HFF-Myc (cell line): ENCODE measurements at regions not wholly inside any gene's neighbourhood (a gene's known extent, or its start where the extent isn't known, plus 50 kb on each side); places are given as distances from the start of the nearest gene placed in this dataset.
"Not testable (repeated sequence)": the region's sequence is repeated elsewhere in the genome, so short reads cannot be mapped to it uniquely, and the experiment has no call there.

Experiments used
- DNase-seq: peaks from one replicate; pipeline ENCODE4 v3.0.0-alpha.2; 2011; ENCODE audit warnings: low read depth; ENCODE audit errors: extremely low read depth
- H3K4me3 ChIP-seq: replicated peaks from 2 replicates; pipeline ENCODE4 v1.5.1; 2011; ENCODE audit warnings: low read depth, mild to moderate bottlenecking, control low read depth, low read length
- TF ChIP-seq, protein P1 (sequence below): IDR thresholded peaks from 2 replicates; pipeline ENCODE4 v1.5.1; 2012; ENCODE audit warnings: mild to moderate bottlenecking, low read depth, low read length, control low read depth; ENCODE audit errors: missing control alignments

GRCh38 chr3:74921676-74922075 lies 307.2 kb upstream of the CNTN3 start:
- no peak for DNase-seq
- TF ChIP-seq, protein P1, sequence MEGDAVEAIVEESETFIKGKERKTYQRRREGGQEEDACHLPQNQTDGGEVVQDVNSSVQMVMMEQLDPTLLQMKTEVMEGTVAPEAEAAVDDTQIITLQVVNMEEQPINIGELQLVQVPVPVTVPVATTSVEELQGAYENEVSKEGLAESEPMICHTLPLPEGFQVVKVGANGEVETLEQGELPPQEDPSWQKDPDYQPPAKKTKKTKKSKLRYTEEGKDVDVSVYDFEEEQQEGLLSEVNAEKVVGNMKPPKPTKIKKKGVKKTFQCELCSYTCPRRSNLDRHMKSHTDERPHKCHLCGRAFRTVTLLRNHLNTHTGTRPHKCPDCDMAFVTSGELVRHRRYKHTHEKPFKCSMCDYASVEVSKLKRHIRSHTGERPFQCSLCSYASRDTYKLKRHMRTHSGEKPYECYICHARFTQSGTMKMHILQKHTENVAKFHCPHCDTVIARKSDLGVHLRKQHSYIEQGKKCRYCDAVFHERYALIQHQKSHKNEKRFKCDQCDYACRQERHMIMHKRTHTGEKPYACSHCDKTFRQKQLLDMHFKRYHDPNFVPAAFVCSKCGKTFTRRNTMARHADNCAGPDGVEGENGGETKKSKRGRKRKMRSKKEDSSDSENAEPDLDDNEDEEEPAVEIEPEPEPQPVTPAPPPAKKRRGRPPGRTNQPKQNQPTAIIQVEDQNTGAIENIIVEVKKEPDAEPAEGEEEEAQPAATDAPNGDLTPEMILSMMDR = no peak
- H3K4me3 ChIP-seq = no peak overlapping the region

- DNase-seq = no peak
- H3K4me3 ChIP-seq = no peak overlapping the region
- TF ChIP-seq, protein P1 = no peak
Observed at GRCh38 chr3:74920721-74921350, 306.4 kb upstream of the CNTN3 start.

GRCh38 chr3:74916696-74917095 lies 302.2 kb upstream of the CNTN3 start:
- TF ChIP-seq, protein P1 = no peak
- H3K4me3 ChIP-seq = no peak overlapping the region
- DNase-seq = no peak

- TF ChIP-seq, protein P1 = no peak
- no peak for DNase-seq
- H3K4me3 ChIP-seq = no peak overlapping the region
Observed at GRCh38 chr3:74906181-74906580, 291.7 kb upstream of the CNTN3 start.

DNA sequence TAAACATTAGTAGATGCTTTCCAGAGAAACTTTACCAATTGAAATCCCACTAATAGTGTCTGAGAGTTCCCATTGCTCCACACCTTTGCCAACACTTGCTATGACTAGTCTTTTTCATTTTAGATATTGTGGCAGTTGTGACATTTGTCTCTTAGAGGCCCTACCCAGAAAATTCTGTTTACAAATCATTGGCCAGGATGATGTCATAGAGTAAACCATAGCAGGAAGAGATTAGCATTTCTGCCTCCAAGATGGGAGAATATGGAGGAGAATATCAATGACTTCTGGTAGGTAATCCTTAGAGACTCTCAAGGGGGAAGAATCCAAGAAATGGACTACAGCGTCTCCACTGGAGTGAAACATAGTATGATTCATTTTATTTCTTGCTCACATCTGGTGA lies 291.0 kb upstream of the CNTN3 start:
- H3K4me3 ChIP-seq = no peak overlapping the region
- TF ChIP-seq, protein P1 = no peak
- DNase-seq = no peak

- TF ChIP-seq, protein P1 = no peak
- H3K4me3 ChIP-seq = no peak overlapping the region
- DNase-seq = no peak
Observed at GRCh38 chr3:74904646-74905045, 290.2 kb upstream of the CNTN3 start.

- DNase-seq = not testable (repeated sequence)
Observed at GRCh38 chr3:74899796-74900516, 285.5 kb upstream of the CNTN3 start.

More at GRCh38 chr3:74899796-74900516, 285.5 kb upstream of the CNTN3 start:
- H3K4me3 ChIP-seq = not testable (repeated sequence)
